ENCODE measurements at regions not wholly inside any gene's neighbourhood (a gene's known extent, or its start where the extent isn't known, plus 50 kb on each side); places are given as distances from the start of the nearest gene placed in this dataset.

GRCh38 chr7:159211540-159212182, 67.0 kb upstream of the VIPR2 start:
- TF ChIP-seq ZBTB7A (IDR thresholded peaks at IDR 0.05; ENCODE audit: low read depth) (no peak), EGR1 (IDR thresholded peaks at IDR 0.05) (no peak), CEBPB (IDR thresholded peaks at IDR 0.05) (no peak), TAF1 (IDR thresholded peaks at IDR 0.05; ENCODE audit: low read depth) (no peak), TCF12 (IDR thresholded peaks at IDR 0.05; ENCODE audit: low read depth) (no peak), USF1 (IDR thresholded peaks at IDR 0.05) (no peak), REST (IDR thresholded peaks at IDR 0.05; ENCODE audit: low read depth) (no peak)

- no peak for TF ChIP-seq EP300 (IDR thresholded peaks at IDR 0.05; ENCODE audit: borderline replicate concordance)
- TF ChIP-seq TCF12 (IDR thresholded peaks at IDR 0.05; ENCODE audit: low read depth), result no peak
- TF ChIP-seq USF1 (IDR thresholded peaks at IDR 0.05), result no peak
- TF ChIP-seq NFIC (IDR thresholded peaks at IDR 0.05), result no peak
- TF ChIP-seq TEAD4 (IDR thresholded peaks at IDR 0.05), result no peak
- TF ChIP-seq CREB1 (IDR thresholded peaks at IDR 0.05; ENCODE audit: low read depth), result no peak
- TF ChIP-seq REST (IDR thresholded peaks at IDR 0.05; ENCODE audit: low read depth), result no peak
- TF ChIP-seq EGR1 (IDR thresholded peaks at IDR 0.05), result no peak
- TF ChIP-seq ZBTB7A (IDR thresholded peaks at IDR 0.05; ENCODE audit: low read depth), result no peak
- TF ChIP-seq RAD21 (IDR thresholded peaks at IDR 0.05; ENCODE audit: low read depth), result no peak
- no peak for TF ChIP-seq TAF1 (IDR thresholded peaks at IDR 0.05; ENCODE audit: low read depth)
- TF ChIP-seq YY1 (IDR thresholded peaks at IDR 0.05; ENCODE audit: low read depth), result no peak
- no peak for TF ChIP-seq MAX (IDR thresholded peaks at IDR 0.05)
- no peak for TF ChIP-seq FOXM1 (IDR thresholded peaks at IDR 0.05; ENCODE audit: borderline replicate concordance, low read depth)
- no peak for TF ChIP-seq CEBPB (IDR thresholded peaks at IDR 0.05)
Measured at GRCh38 chr7:159210581-159211235, 66.0 kb upstream of the VIPR2 start.

- TF ChIP-seq CREB1 (IDR thresholded peaks at IDR 0.05; ENCODE audit: low read depth) (no peak), ZBTB7A (IDR thresholded peaks at IDR 0.05; ENCODE audit: low read depth) (no peak), TAF1 (IDR thresholded peaks at IDR 0.05; ENCODE audit: low read depth) (no peak), TCF12 (IDR thresholded peaks at IDR 0.05; ENCODE audit: low read depth) (no peak)
Measured at GRCh38 chr7:159209429-159209828, 64.8 kb upstream of the VIPR2 start.

GRCh38 chr7:159207951-159208350, 63.3 kb upstream of the VIPR2 start:
- no peak for TF ChIP-seq REST (IDR thresholded peaks at IDR 0.05; ENCODE audit: low read depth)
- TF ChIP-seq MAX (IDR thresholded peaks at IDR 0.05), result no peak
- no peak for TF ChIP-seq ZBTB7A (IDR thresholded peaks at IDR 0.05; ENCODE audit: low read depth)
- no peak for TF ChIP-seq FOXM1 (IDR thresholded peaks at IDR 0.05; ENCODE audit: borderline replicate concordance, low read depth)
- no peak for TF ChIP-seq YY1 (IDR thresholded peaks at IDR 0.05; ENCODE audit: low read depth)
- no peak for TF ChIP-seq EGR1 (IDR thresholded peaks at IDR 0.05)
- no peak for TF ChIP-seq USF1 (IDR thresholded peaks at IDR 0.05)
- no peak for TF ChIP-seq TEAD4 (IDR thresholded peaks at IDR 0.05)
- TF ChIP-seq TAF1 (IDR thresholded peaks at IDR 0.05; ENCODE audit: low read depth), result no peak
- no peak for TF ChIP-seq TCF12 (IDR thresholded peaks at IDR 0.05; ENCODE audit: low read depth)
- TF ChIP-seq EP300 (IDR thresholded peaks at IDR 0.05; ENCODE audit: borderline replicate concordance), result no peak
- no peak for TF ChIP-seq RAD21 (IDR thresholded peaks at IDR 0.05; ENCODE audit: low read depth)
- TF ChIP-seq CEBPB (IDR thresholded peaks at IDR 0.05), result no peak
- TF ChIP-seq CREB1 (IDR thresholded peaks at IDR 0.05; ENCODE audit: low read depth), result no peak
- no peak for TF ChIP-seq NFIC (IDR thresholded peaks at IDR 0.05)

Data from Ishikawa (cell line).